ENCODE measurements at regions not wholly inside any gene's neighbourhood (a gene's known extent, or its start where the extent isn't known, plus 50 kb on each side); places are given as distances from the start of the nearest gene placed in this dataset.

- no peak for TF ChIP-seq POLR2AphosphoS5 (IDR thresholded peaks at IDR 0.05)
- TF ChIP-seq CTCF (IDR thresholded peaks at IDR 0.05; ENCODE audit: poor library complexity, severe bottlenecking): no peak
These were observed 75.9 kb upstream of the AVPR1A start for GRCh38 chr12:63226792-63227463.

Measured in neural cell (in vitro differentiated cells).